ENCODE measurements at regions not wholly inside any gene's neighbourhood (a gene's known extent, or its start where the extent isn't known, plus 50 kb on each side); places are given as distances from the start of the nearest gene placed in this dataset.

DNA sequence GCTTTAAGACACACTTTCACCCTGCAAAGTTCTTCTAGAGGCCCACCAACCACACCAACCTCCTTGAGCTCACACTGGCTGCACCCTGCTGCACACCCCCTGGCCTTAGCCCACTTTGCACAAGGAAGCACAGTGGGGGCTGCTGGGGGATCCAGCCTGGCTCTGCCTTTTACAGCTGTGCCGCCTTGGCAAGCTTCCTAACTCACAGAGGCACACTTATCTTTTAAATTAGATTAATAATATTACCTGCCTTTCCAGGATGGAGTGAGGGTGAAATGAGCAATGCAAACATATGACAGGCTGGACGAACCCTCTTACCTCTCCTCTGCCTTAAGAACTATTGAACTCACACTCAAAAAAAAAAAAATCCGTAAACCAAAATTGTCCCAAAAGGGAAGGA is 715.8 kb upstream of the ID2 start:
- no peak overlapping the region for H3K4me3 ChIP-seq (ENCODE audit: low read depth, low read length, poor library complexity, severe bottlenecking)
- no peak overlapping the region for H3K27ac ChIP-seq (ENCODE audit: low read depth, low read length, poor library complexity, severe bottlenecking)
- no peaks in the 10 kb centered on the region for H3K9me3 ChIP-seq (ENCODE audit: low read depth, low read length, poor library complexity, severe bottlenecking)
- POLR2A ChIA-PET (ENCODE audit: low non-redundant PET): no interaction called here
- no peak for DNase-seq (ENCODE audit: low spot score)
- TF ChIP-seq, protein P1, sequence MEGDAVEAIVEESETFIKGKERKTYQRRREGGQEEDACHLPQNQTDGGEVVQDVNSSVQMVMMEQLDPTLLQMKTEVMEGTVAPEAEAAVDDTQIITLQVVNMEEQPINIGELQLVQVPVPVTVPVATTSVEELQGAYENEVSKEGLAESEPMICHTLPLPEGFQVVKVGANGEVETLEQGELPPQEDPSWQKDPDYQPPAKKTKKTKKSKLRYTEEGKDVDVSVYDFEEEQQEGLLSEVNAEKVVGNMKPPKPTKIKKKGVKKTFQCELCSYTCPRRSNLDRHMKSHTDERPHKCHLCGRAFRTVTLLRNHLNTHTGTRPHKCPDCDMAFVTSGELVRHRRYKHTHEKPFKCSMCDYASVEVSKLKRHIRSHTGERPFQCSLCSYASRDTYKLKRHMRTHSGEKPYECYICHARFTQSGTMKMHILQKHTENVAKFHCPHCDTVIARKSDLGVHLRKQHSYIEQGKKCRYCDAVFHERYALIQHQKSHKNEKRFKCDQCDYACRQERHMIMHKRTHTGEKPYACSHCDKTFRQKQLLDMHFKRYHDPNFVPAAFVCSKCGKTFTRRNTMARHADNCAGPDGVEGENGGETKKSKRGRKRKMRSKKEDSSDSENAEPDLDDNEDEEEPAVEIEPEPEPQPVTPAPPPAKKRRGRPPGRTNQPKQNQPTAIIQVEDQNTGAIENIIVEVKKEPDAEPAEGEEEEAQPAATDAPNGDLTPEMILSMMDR (conservative IDR thresholded peaks at IDR 0.05; ENCODE audit: low read depth, low read length): no peak
- TF ChIP-seq EZH2 (IDR thresholded peaks at IDR 0.05; ENCODE audit: borderline replicate concordance, low read depth, low read length, poor library complexity, severe bottlenecking): no peak
- no peaks in the 10 kb centered on the region for H3K4me1 ChIP-seq (ENCODE audit: insufficient read depth, low read length, poor library complexity, severe bottlenecking)
- H3K27me3 ChIP-seq (replicated peaks; ENCODE audit: insufficient read depth, low read depth, low read length, poor library complexity): no peaks in the 10 kb centered on the region
- intact Hi-C loops (cut with micrococcal nuclease; ENCODE audit: unreplicated experiment): no loop called here
- H3K36me3 ChIP-seq (ENCODE audit: insufficient read depth, low read length, poor library complexity, severe bottlenecking): no peaks in the 10 kb centered on the region
- no TSS peak for BruUV-seq (replicated peaks)
- CTCF ChIA-PET: no interaction called here

DNA sequence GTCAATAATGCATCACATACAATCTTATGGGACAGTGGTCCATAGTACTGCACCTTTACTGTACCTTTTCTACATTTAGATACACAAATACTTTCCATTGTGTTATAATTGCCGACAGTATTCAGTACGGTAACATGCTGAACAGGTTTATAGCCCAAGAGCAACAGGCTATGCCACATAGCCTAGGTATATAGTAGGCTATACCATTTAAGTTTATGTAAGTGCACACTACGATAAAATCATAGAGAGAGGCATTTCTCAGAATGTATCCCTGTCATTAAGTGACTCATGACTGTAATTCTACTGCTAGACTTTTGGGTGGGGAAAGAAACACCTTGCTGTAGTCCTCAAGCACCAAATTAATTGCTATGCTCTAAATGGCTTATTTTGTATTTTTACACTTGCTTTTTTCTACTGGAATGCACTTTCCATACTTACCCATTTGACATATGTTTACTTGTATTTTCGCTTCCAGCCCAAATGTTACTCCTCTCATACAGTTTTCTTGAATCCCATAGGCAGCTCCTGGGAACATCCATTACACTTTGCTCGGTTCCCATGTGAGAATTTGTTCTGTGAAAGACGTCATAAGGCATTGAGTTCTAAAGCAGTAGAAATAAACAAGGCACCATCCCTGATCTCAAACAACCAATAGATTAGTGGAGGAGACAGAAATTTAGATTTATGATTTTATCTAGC is 714.0 kb upstream of the ID2 start:
- Histone ChIP-seq H3K9me3 (ENCODE audit: low read depth, low read length, poor library complexity, severe bottlenecking) (no peaks in the 10 kb centered on the region), H3K27me3 (replicated peaks; ENCODE audit: insufficient read depth, low read depth, low read length, poor library complexity) (no peaks in the 10 kb centered on the region), H3K4me3 (ENCODE audit: low read depth, low read length, poor library complexity, severe bottlenecking) (no peak overlapping the region), H3K36me3 (ENCODE audit: insufficient read depth, low read length, poor library complexity, severe bottlenecking) (no peaks in the 10 kb centered on the region), H3K4me1 (ENCODE audit: insufficient read depth, low read length, poor library complexity, severe bottlenecking) (peaks cover 2% of the 10 kb centered on the region), H3K27ac (ENCODE audit: low read depth, low read length, poor library complexity, severe bottlenecking) (no peak overlapping the region)
- CTCF ChIA-PET: no interaction called here
- no peak for DNase-seq (ENCODE audit: low spot score)
- TF ChIP-seq EZH2 (IDR thresholded peaks at IDR 0.05; ENCODE audit: borderline replicate concordance, low read depth, low read length, poor library complexity, severe bottlenecking): no peak
- TF ChIP-seq, protein P1 (conservative IDR thresholded peaks at IDR 0.05; ENCODE audit: low read depth, low read length): no peak
- no TSS peak for BruUV-seq (replicated peaks)
- intact Hi-C loops (cut with micrococcal nuclease; ENCODE audit: unreplicated experiment): no loop called here
- POLR2A ChIA-PET (ENCODE audit: low non-redundant PET): no interaction called here

DNA sequence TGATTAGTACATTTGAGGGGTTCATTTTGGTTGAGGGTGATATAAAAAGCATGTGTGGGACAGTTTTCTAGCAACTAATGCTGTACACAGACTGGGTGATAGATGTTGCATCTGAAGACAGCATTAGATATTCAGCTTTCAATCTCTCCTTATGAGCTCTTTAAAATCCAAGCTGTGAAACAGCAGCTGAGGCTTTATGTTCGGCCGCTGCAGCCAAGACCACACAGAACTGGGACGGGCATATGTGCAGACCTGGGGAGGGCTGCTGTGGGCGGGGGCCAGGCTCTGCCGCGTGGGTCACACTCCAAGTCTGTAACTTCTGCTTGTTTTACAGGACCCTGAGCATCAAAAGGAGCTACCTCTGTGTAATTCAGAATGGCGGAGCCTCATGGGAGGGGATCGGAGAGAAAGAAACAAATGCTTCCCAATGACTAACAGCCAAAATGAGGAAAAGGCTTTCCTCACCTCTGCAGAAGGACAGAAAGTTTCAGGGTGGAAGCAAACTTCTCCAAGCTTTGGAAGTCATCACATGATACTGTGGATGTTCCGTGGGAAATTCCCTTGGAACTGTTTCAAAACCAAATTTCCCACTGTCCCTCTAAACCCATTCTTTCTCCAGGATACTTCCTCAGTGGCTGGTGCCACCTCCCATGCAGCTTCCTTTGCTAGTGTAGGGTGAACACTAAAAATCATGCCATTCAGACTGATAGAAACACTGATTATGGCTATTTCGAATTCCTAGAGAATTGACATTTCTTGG is 711.9 kb upstream of the ID2 start:
- Histone ChIP-seq H3K36me3 (ENCODE audit: insufficient read depth, low read length, poor library complexity, severe bottlenecking) (no peaks in the 10 kb centered on the region), H3K9me3 (ENCODE audit: low read depth, low read length, poor library complexity, severe bottlenecking) (no peaks in the 10 kb centered on the region), H3K27ac (ENCODE audit: low read depth, low read length, poor library complexity, severe bottlenecking) (no peak overlapping the region), H3K27me3 (replicated peaks; ENCODE audit: insufficient read depth, low read depth, low read length, poor library complexity) (no peaks in the 10 kb centered on the region), H3K4me1 (ENCODE audit: insufficient read depth, low read length, poor library complexity, severe bottlenecking) (peaks cover 15% of the 10 kb centered on the region), H3K4me3 (ENCODE audit: low read depth, low read length, poor library complexity, severe bottlenecking) (no peak overlapping the region)
- BruUV-seq (replicated peaks): no TSS peak
- ChIA-PET CTCF (no interaction called here), POLR2A (ENCODE audit: low non-redundant PET) (no interaction called here)
- DNase-seq (ENCODE audit: low spot score): no peak
- TF ChIP-seq EZH2 (IDR thresholded peaks at IDR 0.05; ENCODE audit: borderline replicate concordance, low read depth, low read length, poor library complexity, severe bottlenecking): no peak
- TF ChIP-seq, protein P1 (conservative IDR thresholded peaks at IDR 0.05; ENCODE audit: low read depth, low read length): no peak
- intact Hi-C loops (cut with micrococcal nuclease; ENCODE audit: unreplicated experiment): no loop called here
